HG03159 (cell line): ENCODE measurements at regions not wholly inside any gene's neighbourhood (a gene's known extent, or its start where the extent isn't known, plus 50 kb on each side); places are given as distances from the start of the nearest gene placed in this dataset.
"Not testable (repeated sequence)": the region's sequence is repeated elsewhere in the genome, so short reads cannot be mapped to it uniquely, and the experiment has no call there.

Experiments
- ATAC-seq: cut with Tn5 transposase; IDR thresholded peaks from one replicate; pipeline ENCODE4 v1.9.1; 2021; ENCODE audit warnings: mild to moderate bottlenecking, moderate library complexity; ENCODE audit not compliant: unreplicated experiment

DNA sequence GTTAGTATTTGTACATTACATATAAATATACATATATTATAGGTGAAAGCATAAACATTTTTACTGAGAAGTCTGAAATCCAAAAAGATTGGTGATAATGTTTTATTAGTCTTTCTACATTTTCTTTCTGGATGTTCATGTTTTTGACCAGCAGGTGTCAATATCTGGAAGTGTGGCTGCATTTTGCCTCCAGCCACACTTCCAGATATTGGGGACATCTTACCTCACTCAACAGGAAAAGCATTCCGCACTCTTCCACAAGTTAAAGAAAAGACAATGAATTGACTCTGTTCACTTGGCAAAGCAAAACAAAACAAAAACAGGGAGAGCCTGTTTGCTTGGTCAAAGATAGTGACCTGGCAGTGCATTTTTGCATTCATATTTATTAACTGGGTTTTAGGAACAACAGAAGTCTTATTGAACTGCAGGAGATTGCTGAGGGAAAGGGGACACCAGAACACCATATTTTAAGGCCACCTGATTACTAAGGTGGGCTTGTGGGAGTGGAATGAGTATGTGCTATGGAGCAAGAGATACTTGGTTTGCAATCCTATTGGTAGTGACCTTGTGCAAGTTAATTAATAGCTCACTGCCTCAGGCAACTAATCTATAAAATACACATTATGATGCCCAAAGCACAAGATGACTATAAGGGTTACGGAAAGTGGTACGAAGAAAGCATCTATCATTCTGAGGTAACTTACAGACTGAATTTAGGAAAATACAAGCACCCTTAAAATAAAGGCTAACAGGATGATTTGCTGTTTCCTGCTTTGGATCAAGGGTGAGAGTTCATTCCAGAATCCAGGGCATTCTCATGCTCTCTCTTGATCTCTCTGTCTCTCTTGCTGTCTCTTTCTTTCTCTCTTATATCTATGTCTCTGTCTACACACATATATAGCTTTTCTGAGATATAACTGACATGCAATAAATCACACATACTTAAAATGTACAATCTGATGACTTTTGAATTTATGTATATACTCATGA lies 389.9 kb upstream of the EMCN start:
- ATAC-seq, result no peak

DNA sequence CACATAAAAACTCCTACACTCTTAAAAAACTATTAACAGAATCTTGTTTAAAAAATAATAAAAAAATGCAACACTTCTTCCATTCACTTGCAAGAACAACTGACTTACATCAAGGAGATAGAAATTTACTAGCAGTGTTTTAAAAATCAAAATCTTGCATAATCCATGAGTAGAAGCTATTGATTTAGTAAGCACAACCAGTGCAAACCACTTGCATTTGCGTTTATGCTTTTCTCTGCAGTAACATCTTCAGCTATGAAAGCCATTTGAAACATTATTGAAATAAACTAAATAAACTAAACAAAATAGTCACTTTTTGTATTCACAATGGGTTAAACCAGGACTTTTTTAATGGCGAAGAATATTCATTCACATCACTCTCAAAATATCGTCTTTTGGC lies 389.2 kb upstream of the EMCN start:
- no peak for ATAC-seq

DNA sequence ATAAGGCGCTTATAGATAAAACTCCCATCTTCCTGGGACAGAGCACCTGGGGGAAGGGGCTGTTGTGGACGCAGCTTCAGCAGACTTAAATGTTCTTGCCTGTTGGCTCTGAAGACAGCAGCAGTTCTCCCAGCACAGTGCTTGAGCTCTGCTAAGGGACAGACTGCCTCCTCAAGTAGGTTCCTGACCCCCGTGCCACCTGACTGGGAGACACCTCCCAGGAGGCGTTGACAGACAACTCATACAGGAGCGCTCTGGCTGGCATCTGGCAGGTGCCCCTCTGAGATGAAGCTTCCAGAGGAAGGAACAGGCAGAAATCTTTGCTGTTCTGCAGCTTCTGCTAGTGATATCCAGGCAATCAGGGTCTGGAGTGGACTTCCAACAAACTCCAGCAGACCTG lies 383.1 kb upstream of the EMCN start:
- ATAC-seq, result not testable (repeated sequence)

DNA sequence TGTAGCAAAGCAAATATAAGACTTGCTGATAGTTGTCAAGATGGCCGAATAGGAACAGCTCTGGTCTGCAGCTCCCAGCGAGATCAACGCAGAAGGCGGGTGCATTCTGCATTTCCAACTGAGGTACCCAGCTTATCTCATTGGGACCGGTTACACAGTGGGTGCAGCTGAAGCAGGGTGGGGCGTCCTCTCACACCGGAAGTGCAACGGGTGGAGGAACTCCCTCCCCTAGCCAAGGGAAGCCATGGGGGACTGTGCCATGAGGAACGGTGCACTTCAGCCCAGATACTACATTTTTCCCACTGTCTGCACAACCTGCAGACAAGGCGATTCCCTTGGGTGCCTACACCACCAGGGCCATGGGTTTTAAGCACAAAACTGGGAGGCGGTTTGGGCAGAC lies 382.3 kb upstream of the EMCN start:
- ATAC-seq, result no peak

DNA sequence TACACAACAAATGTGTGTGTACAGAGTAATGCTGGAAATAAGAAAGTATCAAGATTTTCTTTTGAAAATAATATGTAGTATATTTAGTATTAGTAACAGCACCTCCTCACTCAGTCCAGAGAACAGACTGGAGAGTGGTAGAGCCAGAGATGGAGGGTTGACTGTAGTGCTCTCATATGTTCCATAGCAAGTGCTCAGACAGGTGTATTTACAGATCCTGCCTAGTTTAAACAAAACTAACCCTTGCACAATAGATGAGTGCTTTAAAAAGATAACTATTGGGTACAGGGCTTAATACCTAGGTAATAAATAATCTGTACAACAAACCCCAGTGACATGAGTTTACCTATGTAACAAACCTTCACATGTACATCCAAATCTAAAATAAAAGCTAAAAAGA lies 381.0 kb upstream of the EMCN start:
- no peak for ATAC-seq

DNA sequence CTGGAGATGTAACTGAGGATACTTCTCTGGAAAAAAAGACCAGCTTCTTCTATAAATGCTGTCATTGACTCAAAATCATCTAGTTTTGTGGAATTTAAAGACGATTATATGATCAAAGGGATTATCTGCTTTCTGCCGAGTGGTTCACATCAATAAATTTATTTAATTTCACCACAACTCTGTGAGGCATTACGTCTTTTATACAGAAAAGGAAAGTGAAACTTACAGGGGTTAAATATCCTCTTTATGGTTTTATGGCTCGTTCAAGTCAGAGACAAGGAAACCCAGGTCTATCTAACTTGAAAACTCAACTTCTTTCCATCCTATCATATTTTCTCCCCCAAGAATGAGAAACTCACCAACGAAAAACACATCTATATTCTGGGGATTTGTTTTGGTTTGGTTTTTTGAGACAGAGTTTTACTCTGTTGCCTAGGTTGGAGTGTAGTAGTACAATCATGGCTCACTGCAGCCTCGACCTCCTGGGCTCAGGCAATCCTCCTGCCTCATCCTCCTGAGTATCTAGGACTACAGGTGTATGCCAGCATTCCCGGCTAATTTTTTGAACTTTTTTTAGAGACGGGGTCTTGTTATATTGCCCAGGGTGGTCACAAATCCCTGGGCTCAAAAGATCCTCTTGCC lies 377.9 kb upstream of the EMCN start:
- peak; percentile 90 for ATAC-seq

DNA sequence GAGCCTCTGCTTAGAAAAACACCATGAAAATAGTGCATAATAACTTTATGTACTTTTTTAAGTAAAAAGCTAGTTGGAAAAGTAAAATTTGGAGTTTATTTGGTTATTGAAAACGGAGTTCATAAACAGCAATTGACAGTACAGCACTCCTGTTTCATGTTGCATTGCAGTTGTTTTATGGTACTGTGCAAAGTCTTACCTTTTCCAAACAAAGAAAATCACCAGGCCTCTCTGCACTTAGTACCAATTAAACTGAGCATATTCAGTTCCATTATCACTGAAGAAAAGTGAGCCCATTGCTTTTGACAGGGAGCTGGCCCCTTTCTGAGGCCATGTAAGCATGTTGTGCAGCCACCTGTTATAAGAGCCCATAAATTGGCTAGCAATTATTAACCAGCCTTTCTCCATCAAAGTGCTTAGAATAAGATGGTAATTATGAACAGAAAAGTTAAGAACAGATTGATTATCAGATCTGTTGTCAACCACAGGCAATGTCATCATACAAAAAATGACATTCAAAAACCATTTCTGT lies 376.6 kb upstream of the EMCN start:
- no peak for ATAC-seq

DNA sequence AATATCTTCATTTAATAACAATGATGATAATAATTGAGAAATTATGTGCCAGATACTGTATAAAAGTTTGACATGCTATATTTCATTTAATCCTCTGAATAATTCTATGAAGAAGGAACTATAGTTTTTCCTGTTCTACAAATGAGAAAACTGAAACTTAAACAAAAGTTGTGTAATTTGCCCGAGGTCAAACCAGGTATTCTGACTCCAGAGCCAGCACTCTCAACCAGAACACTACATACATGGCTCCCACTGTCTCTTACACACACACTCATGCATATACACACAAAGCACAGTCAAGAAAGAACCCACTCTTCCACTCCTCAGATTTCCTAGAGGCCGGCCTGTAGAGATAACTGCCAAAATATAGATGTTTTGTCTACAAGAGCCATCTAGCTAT lies 374.0 kb upstream of the EMCN start:
- ATAC-seq, result no peak

DNA sequence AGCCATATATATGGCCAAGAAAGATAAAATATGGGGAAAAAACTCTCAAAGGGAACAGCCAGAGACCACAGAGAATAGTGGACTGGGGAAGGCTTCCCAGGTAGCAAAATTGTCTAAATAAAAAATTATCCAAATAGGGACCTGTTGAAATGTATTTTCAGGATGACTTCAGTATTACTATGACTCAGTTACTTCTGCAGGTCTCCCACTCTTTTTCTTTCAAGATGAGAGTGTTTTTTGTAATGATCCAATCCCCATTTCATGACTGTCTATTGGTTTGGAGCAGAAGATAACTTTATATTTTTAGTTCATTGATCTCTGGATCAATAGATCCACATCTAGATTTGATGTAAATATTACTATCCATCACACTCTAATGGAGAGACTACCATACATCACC lies 372.1 kb upstream of the EMCN start:
- ATAC-seq, result no peak

DNA sequence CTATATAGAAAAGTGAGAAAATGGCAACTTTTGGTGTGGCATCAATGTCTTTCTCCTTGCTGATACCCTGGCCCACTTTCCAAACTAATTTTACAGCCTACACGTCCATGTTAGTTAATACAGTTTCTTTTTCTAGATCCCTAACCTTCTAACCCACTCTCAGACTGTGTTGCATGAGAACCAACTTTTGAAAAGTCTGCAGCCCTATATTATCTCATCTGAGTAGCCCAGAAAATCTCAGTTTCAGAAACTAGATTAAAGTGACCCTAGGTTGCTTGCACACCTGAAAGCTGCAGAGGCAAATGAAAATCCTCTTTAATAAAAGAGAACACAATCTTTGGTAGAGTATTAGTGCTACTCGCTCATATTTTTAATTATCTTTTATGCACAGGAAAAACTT lies 371.6 kb upstream of the EMCN start:
- ATAC-seq, result peak; percentile 70

DNA sequence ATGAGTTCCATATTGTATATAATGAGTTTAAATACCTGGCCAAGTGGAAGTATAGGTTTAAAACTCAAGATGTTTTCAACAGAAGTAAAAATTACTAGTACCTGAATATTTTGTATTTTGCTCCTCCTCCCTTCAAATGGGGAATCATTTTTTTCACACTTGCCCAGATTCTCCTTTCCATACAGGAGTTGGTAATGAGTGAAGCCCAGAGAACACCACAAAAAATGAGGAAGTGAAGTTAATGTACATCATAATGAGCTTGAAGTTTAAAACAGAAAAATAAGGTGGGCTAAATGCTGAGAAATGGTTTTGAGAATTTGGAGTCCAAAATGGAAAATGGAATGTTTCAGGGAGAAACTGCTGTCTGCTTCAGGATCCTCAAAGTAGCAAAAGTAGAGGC lies 364.8 kb upstream of the EMCN start:
- no peak for ATAC-seq

DNA sequence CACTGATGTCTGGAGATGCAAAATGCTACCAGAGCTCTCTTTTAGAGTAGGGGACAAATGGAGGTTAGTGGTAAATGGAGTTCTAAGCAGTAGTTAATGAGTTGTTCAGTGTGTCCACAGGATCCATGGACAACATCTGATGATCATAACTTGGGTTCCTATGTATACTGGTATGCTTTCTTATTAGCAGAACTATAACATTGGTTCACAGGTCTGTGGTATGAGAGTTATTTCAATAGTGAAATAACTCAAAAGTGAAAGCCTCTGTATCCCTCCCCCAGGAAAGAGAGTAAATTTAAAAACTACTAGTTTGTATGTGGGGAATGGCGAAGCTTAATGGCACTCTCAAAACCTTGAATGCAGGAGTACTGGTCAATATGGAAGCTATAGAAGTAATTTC lies 363.5 kb upstream of the EMCN start:
- ATAC-seq, result no peak

DNA sequence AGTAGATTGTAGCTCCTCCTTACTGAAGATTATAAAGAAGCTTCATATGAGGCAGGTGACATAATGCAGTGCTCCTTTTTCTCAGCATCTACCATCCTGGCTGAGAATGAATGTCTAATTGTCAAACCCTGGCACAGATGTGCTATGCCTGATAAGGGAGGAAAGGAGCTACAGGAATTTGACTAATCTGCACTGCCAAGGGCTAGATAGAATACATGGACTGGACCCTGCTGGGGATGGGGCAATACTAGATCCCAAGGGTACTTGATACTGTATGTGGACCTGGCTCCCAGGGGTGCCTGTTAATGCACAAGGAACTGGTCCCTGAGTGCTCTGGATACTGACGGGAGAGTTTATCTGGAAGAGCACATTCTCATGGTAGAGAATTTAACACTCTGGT lies 362.2 kb upstream of the EMCN start:
- no peak for ATAC-seq

DNA sequence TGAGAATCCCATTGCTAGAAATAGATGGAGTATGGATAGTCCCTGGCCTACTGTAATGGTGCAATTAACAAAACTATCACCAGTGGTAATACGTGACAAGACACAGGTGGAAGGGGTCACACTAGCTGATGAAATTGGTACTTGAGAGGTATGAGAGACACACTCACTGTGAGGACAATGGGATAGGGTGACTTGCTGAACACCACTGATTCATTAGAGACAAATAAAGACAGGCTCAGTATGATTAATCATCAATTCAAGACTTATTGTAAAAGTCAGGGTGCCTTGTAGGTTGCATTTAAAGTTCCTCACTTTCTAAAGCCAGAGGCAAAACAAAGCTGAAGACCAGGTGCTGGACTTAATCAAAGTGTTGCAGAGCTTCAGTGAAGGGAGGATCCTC lies 361.6 kb upstream of the EMCN start:
- no peak for ATAC-seq

DNA sequence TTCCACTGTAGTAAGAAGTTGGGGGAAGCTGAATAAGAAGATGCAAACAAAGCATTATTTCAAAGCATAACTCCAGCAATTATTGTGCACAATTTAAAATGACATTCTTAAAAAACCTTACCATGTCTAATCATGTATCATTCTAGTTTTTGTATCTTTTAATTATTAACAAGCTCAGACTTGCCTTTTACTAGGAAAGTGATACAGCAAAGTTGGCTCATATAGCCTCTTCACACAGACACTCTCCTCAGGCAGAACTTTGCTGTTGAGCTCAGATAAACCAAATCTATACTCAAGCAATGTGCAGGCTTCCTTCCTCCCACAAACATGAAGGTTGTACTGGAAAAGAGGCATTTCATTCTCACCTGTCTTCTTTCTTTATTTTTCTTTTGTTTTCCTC lies 358.7 kb upstream of the EMCN start:
- no peak for ATAC-seq

DNA sequence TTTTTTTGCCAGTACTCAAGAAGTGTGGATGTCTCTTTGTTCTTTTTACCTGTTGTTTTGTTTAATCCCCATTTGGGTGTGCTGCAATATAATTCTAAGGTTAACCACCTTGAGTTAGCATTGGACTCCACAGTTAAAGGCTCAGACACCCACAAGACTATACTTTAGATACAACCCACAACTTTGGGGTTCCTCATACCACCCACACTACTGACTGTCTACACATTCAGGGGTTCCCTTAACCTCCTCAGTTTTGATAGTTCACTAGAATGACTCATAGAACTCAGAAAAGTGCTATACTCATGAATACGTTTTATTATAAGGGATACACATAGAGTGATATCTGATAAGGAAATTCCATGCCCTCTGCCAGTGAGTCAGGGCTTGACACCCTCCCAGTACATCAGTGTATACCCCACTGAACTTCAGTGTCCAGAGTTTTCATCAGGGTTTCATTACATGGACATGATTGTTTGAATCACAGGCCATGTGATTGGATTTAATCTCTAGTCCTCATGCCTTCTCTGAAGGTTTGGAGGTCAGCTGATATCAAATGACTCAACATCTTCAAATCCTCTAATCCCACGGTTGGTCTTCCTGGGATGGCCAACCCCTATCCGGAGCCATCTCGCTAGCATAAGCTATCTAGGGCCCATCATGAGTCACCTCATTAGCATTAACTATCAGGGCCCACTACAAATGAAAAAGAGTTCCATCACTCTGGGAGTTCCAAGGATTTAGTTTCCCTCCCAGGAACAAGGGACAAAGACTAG lies 357.7 kb upstream of the EMCN start:
- ATAC-seq, result no peak

DNA sequence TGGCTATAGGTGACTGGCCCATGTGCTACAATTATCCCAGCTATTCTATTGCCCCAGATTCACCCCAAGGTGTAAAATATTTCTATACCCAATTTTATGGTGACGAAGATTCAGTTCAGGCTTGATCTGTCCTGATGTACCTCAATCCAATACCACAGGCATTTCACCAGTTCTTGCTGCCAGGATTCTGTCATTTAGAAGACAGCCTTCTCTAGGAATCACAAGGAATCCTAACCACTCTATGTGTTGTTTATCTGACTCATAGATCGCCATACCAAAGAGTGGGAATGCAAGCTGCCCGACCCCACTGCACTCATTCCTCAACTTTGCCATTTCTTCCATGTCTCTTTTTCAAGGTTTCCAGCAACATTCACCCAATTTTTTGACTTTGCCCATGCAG lies 355.0 kb upstream of the EMCN start:
- ATAC-seq, result no peak

DNA sequence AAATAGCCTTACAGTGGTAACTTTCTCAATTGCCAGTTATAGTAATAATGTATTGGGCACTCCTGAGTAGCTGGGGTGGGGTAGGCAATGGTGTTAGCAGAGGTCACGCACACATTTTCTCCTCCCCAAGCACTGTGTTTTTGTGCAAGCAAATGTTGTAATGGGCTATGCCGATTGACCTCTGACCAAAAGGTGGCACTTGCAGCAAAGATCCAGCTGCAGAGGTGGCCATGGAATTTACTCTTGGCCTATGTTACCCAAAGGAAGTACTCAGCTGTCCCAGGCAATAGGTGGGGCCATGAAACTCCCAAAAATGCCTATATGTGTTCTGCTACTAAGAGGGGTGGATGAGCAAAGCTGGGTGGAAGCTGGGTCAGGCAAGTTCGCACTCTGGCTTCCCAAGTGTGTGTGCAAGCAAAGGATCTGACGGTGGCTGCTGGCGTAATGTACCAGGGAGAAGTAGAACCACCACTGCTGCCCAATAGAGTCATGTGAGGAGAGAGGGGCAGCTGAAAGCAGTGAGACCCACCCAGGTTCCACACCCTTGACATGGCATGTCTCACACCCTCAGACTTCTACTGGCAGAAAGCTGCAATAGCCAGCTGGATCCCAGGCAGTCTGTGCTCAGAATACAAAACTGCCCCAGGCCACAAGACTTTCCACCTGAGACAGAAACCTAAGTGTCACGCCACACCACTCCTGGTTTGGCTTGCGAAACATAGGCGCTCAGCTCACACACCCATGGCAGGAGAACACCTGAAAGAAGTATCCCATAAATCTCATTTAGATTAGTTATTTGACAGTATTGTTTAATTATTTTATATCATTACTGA lies 353.3 kb upstream of the EMCN start:
- ATAC-seq, result no peak

DNA sequence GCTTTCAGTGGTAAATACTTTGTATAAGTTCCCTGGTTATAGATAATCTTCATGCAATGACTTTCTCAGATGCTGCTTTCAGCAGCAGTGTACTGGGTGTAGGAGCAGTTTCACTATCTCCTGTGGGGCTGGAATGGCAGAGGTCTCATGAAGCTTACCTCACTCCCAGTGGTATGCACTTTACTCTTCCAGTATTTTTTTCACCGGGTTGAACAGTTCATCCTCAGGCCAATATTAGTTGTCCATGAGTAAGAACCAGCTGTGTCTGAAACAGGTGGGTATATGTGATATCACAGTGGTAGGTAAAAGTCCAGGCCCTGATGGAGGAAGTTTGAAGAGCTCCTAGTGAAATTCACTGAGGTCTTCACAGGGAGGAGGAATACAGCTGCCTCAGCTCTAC lies 351.5 kb upstream of the EMCN start:
- ATAC-seq, result no peak

DNA sequence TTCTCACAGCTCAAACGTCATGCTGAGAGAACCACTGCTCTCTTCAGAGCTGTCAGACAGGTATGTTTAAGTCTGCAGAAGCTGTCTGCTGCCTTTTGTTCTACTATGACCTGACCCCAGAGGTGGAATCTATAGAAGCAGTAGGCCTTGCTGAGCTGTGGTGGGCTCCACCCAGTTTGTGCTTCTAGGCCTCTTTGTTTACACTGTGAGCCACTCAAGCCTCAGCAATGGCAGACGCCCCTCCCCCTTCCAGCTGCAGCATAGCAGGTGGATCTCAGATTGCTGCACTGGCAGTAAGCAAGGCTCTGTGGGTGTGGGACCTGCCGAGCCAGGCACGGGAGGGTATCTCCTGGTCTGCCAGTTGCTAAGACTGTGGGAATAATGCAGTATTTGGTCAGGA lies 350.5 kb upstream of the EMCN start:
- not testable (repeated sequence) for ATAC-seq

DNA sequence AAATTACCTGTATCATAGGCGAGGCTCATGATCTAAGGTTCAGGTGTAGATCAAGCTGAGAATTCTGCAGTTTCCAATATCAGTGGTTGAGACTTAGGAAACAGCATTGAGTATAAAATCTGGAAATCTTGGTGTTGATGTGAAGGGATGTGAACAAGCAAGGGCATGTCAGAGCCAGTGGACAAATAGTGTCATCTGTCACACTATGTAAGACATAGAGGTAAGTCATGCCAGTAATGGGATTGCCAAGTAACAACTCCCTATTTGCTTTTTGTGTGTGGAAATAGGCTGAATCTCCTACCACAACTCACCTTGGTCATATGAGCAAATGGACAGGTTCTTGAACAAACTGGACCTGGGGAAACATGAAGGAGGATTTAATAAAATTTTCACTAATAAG lies 334.5 kb upstream of the EMCN start:
- ATAC-seq, result no peak
